SU-DHL-6 (cell line): ENCODE measurements at regions not wholly inside any gene's neighbourhood (a gene's known extent, or its start where the extent isn't known, plus 50 kb on each side); places are given as distances from the start of the nearest gene placed in this dataset.

Experiments
- H2AFZ ChIP-seq: fragments of 200-600 bp; sonication (generic); 2 replicates; pipeline ENCODE4 v1.6.1; 2014; ENCODE audit warnings: low read depth, mild to moderate bottlenecking, moderate library complexity, mixed read lengths, antibody characterized with exemption, low read length; ENCODE audit not compliant: severe bottlenecking
- H3F3A ChIP-seq: fragments of 200-600 bp; shearing (Covaris generic); 2 replicates; pipeline ENCODE4 v1.6.0; 2016; ENCODE audit warnings: antibody characterized with exemption, mild to moderate bottlenecking; ENCODE audit not compliant: insufficient read depth
- H3K27ac ChIP-seq: fragments of 200-600 bp; sonication (generic); 2 replicates; pipeline ENCODE4 v1.5.1; 2016; ENCODE audit warnings: low read depth, mild to moderate bottlenecking, low read length, moderate library complexity, mixed read lengths
- H3K27me3 ChIP-seq: fragments of 200-600 bp; sonication (generic), shearing (Covaris generic); 2 replicates; pipeline ENCODE4 v1.6.0; 2014; ENCODE audit warnings: mild to moderate bottlenecking, low read length
- H3K36me3 ChIP-seq: fragments of 200-600 bp; sonication (generic); 2 replicates; pipeline ENCODE4 v1.6.1; 2014; ENCODE audit warnings: mild to moderate bottlenecking, low read length, mixed read lengths
- H3K4me2 ChIP-seq: fragments of 300-600, 200-600 bp; shearing (Covaris generic), sonication (generic); 2 replicates; pipeline ENCODE4 v1.6.0; 2014; ENCODE audit warnings: low read length, low read depth, mild to moderate bottlenecking; ENCODE audit not compliant: poor library complexity, severe bottlenecking
- H3K4me3 ChIP-seq: fragments of 200-600 bp; sonication (generic); 2 replicates; pipeline ENCODE4 v1.5.1; 2014; ENCODE audit warnings: antibody characterized with exemption, low read length, mild to moderate bottlenecking, mixed read lengths; ENCODE audit not compliant: insufficient read depth, poor library complexity, severe bottlenecking
- H3K79me2 ChIP-seq: fragments of 200-600 bp; sonication (generic); 2 replicates; pipeline ENCODE4 v1.6.1; 2014; ENCODE audit warnings: mild to moderate bottlenecking, low read length, moderate library complexity; ENCODE audit not compliant: insufficient read depth
- H3K9ac ChIP-seq: fragments of 200-600 bp; sonication (generic); 2 replicates; pipeline ENCODE4 v1.7.0; 2014; ENCODE audit warnings: mild to moderate bottlenecking, low read length
- H3K9me2 ChIP-seq: fragments of 200-600 bp; sonication (generic); replicated peaks from 2 replicates; pipeline ENCODE4 v1.6.1; 2014; ENCODE audit warnings: low read length; ENCODE audit not compliant: insufficient read depth
- H3K9me3 ChIP-seq: fragments of 200-600 bp; sonication (generic); 2 replicates; pipeline ENCODE4 v1.6.1; 2014; ENCODE audit warnings: low read length, mixed read lengths; ENCODE audit not compliant: insufficient read depth
- H4K20me1 ChIP-seq: fragments of 200-600 bp; sonication (generic); 2 replicates; pipeline ENCODE4 v1.6.1; 2014; ENCODE audit warnings: low read depth, mild to moderate bottlenecking, antibody characterized with exemption, low read length, moderate library complexity, mixed read lengths
- CTCF ChIP-seq: fragments of 200-600 bp; sonication (generic); IDR thresholded peaks from one replicate; pipeline ENCODE4 v1.5.1; 2017; ENCODE audit warnings: antibody characterized with exemption, mild to moderate bottlenecking, low read length, moderate library complexity; ENCODE audit not compliant: insufficient read depth, poor library complexity, severe bottlenecking
- EZH2phosphoT487 ChIP-seq: fragments of 200-600 bp; sonication (generic), shearing (Covaris generic); conservative IDR thresholded peaks from 2 replicates; pipeline ENCODE4 v1.6.1; 2018; ENCODE audit warnings: mild to moderate bottlenecking, antibody characterized with exemption, low read length, moderate library complexity, mixed read lengths

- no peaks in the 10 kb centered on the region for H3K9me3 ChIP-seq
- H3K4me2 ChIP-seq: no peak overlapping the region
- no peak overlapping the region for H3K9ac ChIP-seq
- no peaks in the 10 kb centered on the region for H3K9me2 ChIP-seq
- H3K36me3 ChIP-seq: no peaks in the 10 kb centered on the region
- H3K27me3 ChIP-seq: no peaks in the 10 kb centered on the region
- H4K20me1 ChIP-seq: no peaks in the 10 kb centered on the region
- TF ChIP-seq EZH2phosphoT487 (no peak), CTCF (no peak)
- no peaks in the 10 kb centered on the region for H3F3A ChIP-seq
- no peak overlapping the region for H3K4me3 ChIP-seq
- H2AFZ ChIP-seq: no peak overlapping the region
- H3K79me2 ChIP-seq: no peaks in the 10 kb centered on the region
- H3K27ac ChIP-seq: no peak overlapping the region
Measured at GRCh38 chr13:86878781-86879180, 792.4 kb upstream of the SLITRK5 start.

- H3K9me3 ChIP-seq: no peaks in the 10 kb centered on the region
- TF ChIP-seq EZH2phosphoT487 (no peak), CTCF (no peak)
- no peak overlapping the region for H3K4me2 ChIP-seq
- no peak overlapping the region for H2AFZ ChIP-seq
- no peaks in the 10 kb centered on the region for H3F3A ChIP-seq
- H3K79me2 ChIP-seq: no peaks in the 10 kb centered on the region
- no peak overlapping the region for H3K27ac ChIP-seq
- no peaks in the 10 kb centered on the region for H3K9me2 ChIP-seq
- no peaks in the 10 kb centered on the region for H4K20me1 ChIP-seq
- H3K4me3 ChIP-seq: no peak overlapping the region
- no peak overlapping the region for H3K9ac ChIP-seq
- no peaks in the 10 kb centered on the region for H3K27me3 ChIP-seq
- H3K36me3 ChIP-seq: no peaks in the 10 kb centered on the region
Measured at GRCh38 chr13:86881390-86881789, 789.8 kb upstream of the SLITRK5 start.

GRCh38 chr13:86882107-86882506 lies 789.1 kb upstream of the SLITRK5 start:
- Histone ChIP-seq H3K9me2 (no peaks in the 10 kb centered on the region), H3K36me3 (no peaks in the 10 kb centered on the region), H3K4me3 (no peak overlapping the region), H4K20me1 (no peaks in the 10 kb centered on the region), H2AFZ (no peak overlapping the region), H3K79me2 (no peaks in the 10 kb centered on the region), H3K27ac (no peak overlapping the region), H3K9ac (no peak overlapping the region), H3F3A (no peaks in the 10 kb centered on the region), H3K9me3 (no peaks in the 10 kb centered on the region), H3K27me3 (no peaks in the 10 kb centered on the region), H3K4me2 (no peak overlapping the region)
- TF ChIP-seq EZH2phosphoT487: no peak
- TF ChIP-seq CTCF: no peak

- Histone ChIP-seq H2AFZ (no peak overlapping the region), H4K20me1 (no peaks in the 10 kb centered on the region), H3K9me3 (no peaks in the 10 kb centered on the region), H3K9ac (no peak overlapping the region), H3K4me3 (no peak overlapping the region), H3K4me2 (no peak overlapping the region), H3K79me2 (no peaks in the 10 kb centered on the region), H3K27ac (no peak overlapping the region), H3K27me3 (no peaks in the 10 kb centered on the region), H3F3A (no peaks in the 10 kb centered on the region), H3K36me3 (no peaks in the 10 kb centered on the region), H3K9me2 (no peaks in the 10 kb centered on the region)
- TF ChIP-seq CTCF (no peak), EZH2phosphoT487 (no peak)
Measured at GRCh38 chr13:86882835-86883234, 788.3 kb upstream of the SLITRK5 start.
